ENCODE measurements at regions not wholly inside any gene's neighbourhood (a gene's known extent, or its start where the extent isn't known, plus 50 kb on each side); places are given as distances from the start of the nearest gene placed in this dataset.

DNA sequence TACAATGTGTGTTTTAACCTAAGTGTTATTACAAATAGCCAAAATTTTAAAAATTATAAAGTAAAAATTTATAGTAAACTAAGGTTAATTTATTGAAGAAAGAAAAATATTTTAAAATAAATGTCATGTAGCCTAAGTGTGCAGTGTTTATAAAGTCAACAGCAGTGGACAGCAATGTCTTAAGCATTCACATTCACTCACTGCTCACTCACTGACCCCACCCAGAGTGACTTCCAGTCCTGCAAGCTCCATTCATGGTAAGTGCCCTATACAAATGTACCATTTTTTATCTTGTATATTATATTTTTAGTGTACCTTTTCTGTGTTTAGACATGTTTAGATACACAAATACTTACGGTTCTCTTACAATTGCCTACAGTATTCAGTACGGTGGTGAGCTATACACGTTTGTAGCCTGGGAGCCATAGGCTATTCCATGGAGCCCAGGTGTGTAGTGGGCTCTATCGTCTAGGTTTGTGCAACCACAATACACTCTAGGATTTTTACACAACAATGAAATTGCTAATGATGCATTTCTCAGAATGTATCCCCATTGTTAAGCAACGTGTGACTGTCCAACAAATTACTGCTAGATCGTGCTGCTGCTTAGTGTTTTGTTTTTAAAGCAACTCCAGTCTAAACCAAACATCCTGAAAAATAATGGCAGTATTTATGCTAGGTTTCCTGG, 108.9 kb upstream of the NAMPT start:
- no peak overlapping the region for H3K9ac ChIP-seq (ENCODE audit: insufficient read depth, low read depth, low read length)
- FAIRE-seq, result no peak
- no peak for TF ChIP-seq ZNF343 (CRISPR knock-in tag; IDR thresholded peaks at IDR 0.05)
- no peak for TF ChIP-seq ZNF768 (CRISPR knock-in tag; IDR thresholded peaks at IDR 0.05)
- no peak for TF ChIP-seq NFYB (CRISPR knock-in tag; IDR thresholded peaks at IDR 0.05)
- no peak for TF ChIP-seq ZSCAN21 (CRISPR knock-in tag; IDR thresholded peaks at IDR 0.05; ENCODE audit: borderline replicate concordance)
- no peak for TF ChIP-seq ADNP (CRISPR knock-in tag; IDR thresholded peaks at IDR 0.05)
- TF ChIP-seq HDAC1 (CRISPR knock-in tag; IDR thresholded peaks at IDR 0.05), result no peak
- TF ChIP-seq MZF1 (CRISPR knock-in tag; IDR thresholded peaks at IDR 0.05; ENCODE audit: borderline replicate concordance), result no peak
- TF ChIP-seq ZNF256 (CRISPR knock-in tag; conservative IDR thresholded peaks at IDR 0.05), result no peak
- TF ChIP-seq MXD1 (CRISPR knock-in tag; IDR thresholded peaks at IDR 0.05), result no peak
- no peak for TF ChIP-seq ZKSCAN1 (IDR thresholded peaks at IDR 0.05; ENCODE audit: low read length)
- TF ChIP-seq SUZ12 (IDR thresholded peaks at IDR 0.05; ENCODE audit: low read depth, low read length), result no peak
- no peak for TF ChIP-seq GLMP (CRISPR knock-in tag; IDR thresholded peaks at IDR 0.05; ENCODE audit: borderline replicate concordance)
- no peak for TF ChIP-seq U2AF1 (optimal IDR thresholded peaks at IDR 0.05; ENCODE audit: low read depth, low read length)
- no peak for TF ChIP-seq TOPORS (CRISPR knock-in tag; IDR thresholded peaks at IDR 0.05)
- TF ChIP-seq, protein P1, sequence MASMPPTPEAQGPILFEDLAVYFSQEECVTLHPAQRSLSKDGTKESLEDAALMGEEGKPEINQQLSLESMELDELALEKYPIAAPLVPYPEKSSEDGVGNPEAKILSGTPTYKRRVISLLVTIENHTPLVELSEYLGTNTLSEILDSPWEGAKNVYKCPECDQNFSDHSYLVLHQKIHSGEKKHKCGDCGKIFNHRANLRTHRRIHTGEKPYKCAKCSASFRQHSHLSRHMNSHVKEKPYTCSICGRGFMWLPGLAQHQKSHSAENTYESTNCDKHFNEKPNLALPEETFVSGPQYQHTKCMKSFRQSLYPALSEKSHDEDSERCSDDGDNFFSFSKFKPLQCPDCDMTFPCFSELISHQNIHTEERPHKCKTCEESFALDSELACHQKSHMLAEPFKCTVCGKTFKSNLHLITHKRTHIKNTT (CRISPR knock-in tag; IDR thresholded peaks at IDR 0.05), result no peak
- no peak for TF ChIP-seq MAFK (conservative IDR thresholded peaks at IDR 0.05 in 1 of 2, IDR thresholded peaks at IDR 0.05 in 1 of 2; ENCODE audit: low read length in 2 of 2)
- no peaks in the 10 kb centered on the region for H4K20me1 ChIP-seq (ENCODE audit: insufficient read depth, low read length)
- H3K4me1 ChIP-seq (ENCODE audit: insufficient read depth, low read length), result no peaks in the 10 kb centered on the region
- in situ Hi-C loops (cut with HindIII; ENCODE audit: extremely low pct_ligation_motif_present, low pct_unique_long_range_greater_than_20kb), result no loop called here
- H3K4me3 ChIP-seq (replicated peaks in 1 of 3; ENCODE audit: insufficient read depth in 1 of 3, low read depth in 2 of 3, low read length in 3 of 3), result no peak overlapping the region
- H2AFZ ChIP-seq (ENCODE audit: low read length), result no peak overlapping the region
- ChIA-PET CTCF (ENCODE audit: low intra/inter-chr PET ratio, low total read pairs) (no interaction called here), POLR2A (no interaction called here)
- WGBS (ENCODE audit: low lambda C conversion rate), result 8% methylated on average over 6 of the region's 6 CpGs
- H3K27me3 ChIP-seq (ENCODE audit: control insufficient read depth in 1 of 2, insufficient read depth in 2 of 2, low read length in 2 of 2), result no peaks in the 10 kb centered on the region
- no peaks in the 10 kb centered on the region for H3K9me3 ChIP-seq (ENCODE audit: low read length)
- H3K27ac ChIP-seq (ENCODE audit: extremely low read length, insufficient read depth, low read length), result no peak overlapping the region
- intact Hi-C loops (cut with micrococcal nuclease; ENCODE audit: unreplicated experiment), result no loop called here
- no peak overlapping the region for H3K4me2 ChIP-seq (ENCODE audit: low read depth, low read length)
- H3K36me3 ChIP-seq (replicated peaks in 1 of 2; ENCODE audit: control insufficient read depth in 1 of 2, insufficient read depth in 2 of 2, low read length in 2 of 2), result no peaks in the 10 kb centered on the region
- no peaks in the 10 kb centered on the region for H3K79me2 ChIP-seq (ENCODE audit: insufficient read depth, low read length)
- no TSS peak for BruUV-seq (replicated peaks)
- ATAC-seq, result no peak
- DNase-seq (ENCODE audit: low spot score), result no peak

Measured in HepG2 (cell line).